Spleen (tissue), 11 donors: ENCODE measurements at regions not wholly inside any gene's neighbourhood (a gene's known extent, or its start where the extent isn't known, plus 50 kb on each side); places are given as distances from the start of the nearest gene placed in this dataset.

Experiments
- DNase-seq: peaks from one replicate; pipeline ENCODE4 v3.0.0-alpha.2; 2020
- H3K27ac ChIP-seq, 8 donors: fragments of 200-600 bp; sonication (generic) in 7 of 8; 1 replicate in 4 of 8; 2 replicates in 4 of 8; pipeline versions ENCODE4 v1.5.0 to v1.8.0; 2016 to 2021; ENCODE audit warnings: inconsistent platforms in 4 of 8, mild to moderate bottlenecking in 4 of 8, moderate library complexity in 1 of 8
- H3K27me3 ChIP-seq, 7 donors: fragments of 200-600 bp; sonication (generic) in 6 of 7; replicated peaks in 1 of 7; 1 replicate in 4 of 7; 2 replicates in 3 of 7; pipeline versions ENCODE4 v1.5.0 to v1.8.0; 2016 to 2021; ENCODE audit warnings: inconsistent platforms in 3 of 7, mild to moderate bottlenecking in 1 of 7
- H3K36me3 ChIP-seq, 6 donors: fragments of 200-600 bp; sonication (generic) in 5 of 6; 1 replicate in 4 of 6; 2 replicates in 2 of 6; pipeline versions ENCODE4 v1.5.0 to v1.8.0; 2016 to 2021; ENCODE audit warnings: inconsistent platforms in 2 of 6
- H3K4me1 ChIP-seq, 6 donors: fragments of 200-600 bp; sonication (generic) in 5 of 6; 1 replicate in 3 of 6; 2 replicates in 3 of 6; pipeline versions ENCODE4 v1.5.0 to v1.8.0; 2016 to 2021; ENCODE audit warnings: inconsistent platforms in 3 of 6
- H3K4me3 ChIP-seq, 8 donors: fragments of 200-600 bp; sonication (generic) in 7 of 8; 1 replicate in 4 of 8; 2 replicates in 4 of 8; pipeline versions ENCODE4 v1.5.0 to v1.8.0; 2016 to 2021; ENCODE audit warnings: inconsistent platforms in 4 of 8, mild to moderate bottlenecking in 4 of 8, moderate library complexity in 2 of 8
- H3K9me3 ChIP-seq, 8 donors: fragments of 200-600 bp; sonication (generic) in 7 of 8; 1 replicate in 4 of 8; 2 replicates in 4 of 8; pipeline versions ENCODE4 v1.5.0 to v1.8.0; 2016 to 2021; ENCODE audit warnings: inconsistent platforms in 4 of 8
- POLR2A ChIP-seq, 3 donors: fragments of 450-650 bp; IDR thresholded peaks; one replicate each; pipeline ENCODE4 v1.5.1; 2017; ENCODE audit warnings: antibody characterized with exemption in 3 of 3, mild to moderate bottlenecking in 1 of 3
- POLR2AphosphoS5 ChIP-seq, 3 donors: sonication (generic); formaldehyde crosslinking; IDR thresholded peaks; one replicate each; pipeline ENCODE4 v1.5.1; 2017; ENCODE audit warnings: antibody characterized with exemption in 3 of 3
- WGBS, 5 donors: extraction: QIAGEN DNeasy Blood & Tissue Kit in 3 of 5; methylation state at CpG; one replicate each; pipeline versions ENCODE4 v1.1.5 to v1.1.7; 2013 to 2018; 5-methylcytosine and 5-hydroxymethylcytosine counted together
- intact Hi-C: fragments of 100-400 bp; cut with DNase I; formaldehyde crosslinking; loops from one replicate; pipeline ENCODE4 v1.15.0; 2023; ENCODE audit warnings: low total_unique reads
- TF ChIP-seq, protein P1 (sequence below), 11 experiments: fragments of 200-600 bp in 7 of 11; fragments of 450-650 bp in 4 of 11; sonication (generic) in 4 of 11; IDR thresholded peaks in 8 of 11; conservative IDR thresholded peaks in 3 of 11; 1 replicate in 7 of 11; 2 replicates in 4 of 11; pipeline versions ENCODE4 v1.4.0 to v1.8.0; 2016 to 2021; ENCODE audit warnings: antibody characterized with exemption in 11 of 11, inconsistent platforms in 4 of 11, mild to moderate bottlenecking in 1 of 11
- donor health status: healthy with polysubstance abuse.
- donor health status: DM: no; HTN: no; CAD: no; lungs with moderate emphysema.
- donor health status: DM: no; HTN: no; CAD: no.
- donor health status: Bipolar disorder and iron deficiency.
- donor health status: healthy.
- donor health status: DM: no; HTN: no; CAD: no.
- donor health status: DM: yes; HTN: yes; CAD: no.

DNA sequence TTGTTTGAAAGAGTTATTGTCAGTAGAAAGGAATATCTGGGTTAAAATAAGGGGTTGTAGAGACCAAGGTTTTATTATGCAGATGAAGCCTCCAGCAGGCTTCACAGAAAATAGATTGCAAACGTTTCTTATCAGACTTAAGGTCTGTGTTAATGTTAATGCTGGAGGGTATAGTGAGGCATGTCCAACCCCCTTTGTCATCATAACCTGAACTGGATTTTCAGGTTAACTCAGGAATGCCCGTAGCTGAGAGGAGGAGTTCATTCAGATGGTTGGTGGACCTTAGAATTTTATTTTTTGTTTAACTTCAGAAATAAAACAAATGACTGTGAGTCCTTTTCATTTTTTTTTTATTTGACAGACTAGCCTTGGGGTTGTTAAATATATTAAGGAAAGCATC is 354.1 kb downstream of the GPM6A start:
- Histone ChIP-seq H3K9me3 (peaks cover 0 to 21% (median 11%) of the 10 kb centered on the region in 8 donors), H3K36me3 (no peaks in the 10 kb centered on the region), H3K4me1 (no peaks in the 10 kb centered on the region), H3K27me3 (no peaks in the 10 kb centered on the region), H3K4me3 (no peak overlapping the region), H3K27ac (no peak overlapping the region)
- intact Hi-C loops = no loop called here
- 63 to 82% (median 74%) methylated on average over 2 of the region's 2 CpGs for whole genome bisulfite sequencing, 5 donors
- no peak for DNase-seq
- TF ChIP-seq POLR2AphosphoS5 (IDR thresholded peaks at IDR 0.05) (no peak), POLR2A (IDR thresholded peaks at IDR 0.05) (no peak)
- TF ChIP-seq, protein P1, sequence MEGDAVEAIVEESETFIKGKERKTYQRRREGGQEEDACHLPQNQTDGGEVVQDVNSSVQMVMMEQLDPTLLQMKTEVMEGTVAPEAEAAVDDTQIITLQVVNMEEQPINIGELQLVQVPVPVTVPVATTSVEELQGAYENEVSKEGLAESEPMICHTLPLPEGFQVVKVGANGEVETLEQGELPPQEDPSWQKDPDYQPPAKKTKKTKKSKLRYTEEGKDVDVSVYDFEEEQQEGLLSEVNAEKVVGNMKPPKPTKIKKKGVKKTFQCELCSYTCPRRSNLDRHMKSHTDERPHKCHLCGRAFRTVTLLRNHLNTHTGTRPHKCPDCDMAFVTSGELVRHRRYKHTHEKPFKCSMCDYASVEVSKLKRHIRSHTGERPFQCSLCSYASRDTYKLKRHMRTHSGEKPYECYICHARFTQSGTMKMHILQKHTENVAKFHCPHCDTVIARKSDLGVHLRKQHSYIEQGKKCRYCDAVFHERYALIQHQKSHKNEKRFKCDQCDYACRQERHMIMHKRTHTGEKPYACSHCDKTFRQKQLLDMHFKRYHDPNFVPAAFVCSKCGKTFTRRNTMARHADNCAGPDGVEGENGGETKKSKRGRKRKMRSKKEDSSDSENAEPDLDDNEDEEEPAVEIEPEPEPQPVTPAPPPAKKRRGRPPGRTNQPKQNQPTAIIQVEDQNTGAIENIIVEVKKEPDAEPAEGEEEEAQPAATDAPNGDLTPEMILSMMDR (IDR thresholded peaks at IDR 0.05 in 8 of 11, conservative IDR thresholded peaks at IDR 0.05 in 3 of 11) = no peak

DNA sequence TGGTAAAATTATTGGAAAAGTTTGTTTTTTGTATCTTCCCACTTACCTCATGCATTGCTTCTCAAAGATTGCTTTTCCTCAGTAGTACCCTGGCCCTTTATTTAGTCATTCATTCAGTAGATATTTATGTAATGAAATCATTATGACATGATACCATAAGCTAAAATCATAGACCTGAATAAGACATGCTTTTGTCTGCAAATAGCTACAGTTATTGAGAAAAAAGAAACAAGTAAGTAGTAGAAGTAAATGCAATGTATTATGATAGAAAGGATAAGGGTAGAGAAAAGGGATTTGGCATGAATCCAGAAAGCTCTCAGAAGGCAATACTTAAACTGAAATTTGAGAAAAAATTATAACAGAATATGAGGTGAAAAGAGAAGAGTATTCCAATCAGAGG is 352.5 kb downstream of the GPM6A start:
- no peak for DNase-seq
- H3K27me3 ChIP-seq = no peaks in the 10 kb centered on the region
- no peak overlapping the region for H3K4me3 ChIP-seq
- peaks cover 0 to 21% (median 11%) of the 10 kb centered on the region in 8 donors for H3K9me3 ChIP-seq
- intact Hi-C loops = no loop called here
- TF ChIP-seq, protein P1 (IDR thresholded peaks at IDR 0.05 in 8 of 11, conservative IDR thresholded peaks at IDR 0.05 in 3 of 11) = no peak
- TF ChIP-seq POLR2AphosphoS5 (IDR thresholded peaks at IDR 0.05) = no peak
- no peak for TF ChIP-seq POLR2A (IDR thresholded peaks at IDR 0.05)
- no peaks in the 10 kb centered on the region for H3K4me1 ChIP-seq
- no peak overlapping the region for H3K27ac ChIP-seq
- H3K36me3 ChIP-seq = no peaks in the 10 kb centered on the region

DNA sequence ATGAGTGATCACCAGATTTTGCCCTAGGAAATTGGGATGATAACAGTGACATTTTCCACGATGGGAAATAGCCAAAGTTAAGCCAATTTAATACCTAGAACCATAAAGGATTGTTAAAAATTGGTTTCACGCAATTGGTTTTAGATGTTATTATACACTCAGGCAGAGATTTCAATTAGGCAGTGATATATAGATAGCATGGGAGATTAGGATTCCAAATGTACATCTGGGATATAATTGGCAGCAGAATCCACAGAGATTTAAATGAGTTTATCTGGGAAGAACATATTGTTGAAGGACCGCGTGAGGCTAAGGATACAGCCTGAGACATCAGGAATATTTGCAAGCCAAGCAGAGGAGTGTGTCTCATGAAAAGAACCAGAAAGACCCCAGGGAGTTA is 351.6 kb downstream of the GPM6A start:
- H3K4me1 ChIP-seq = no peaks in the 10 kb centered on the region
- no peak overlapping the region for H3K4me3 ChIP-seq
- peaks cover 0 to 14% (median 4%) of the 10 kb centered on the region in 8 donors for H3K9me3 ChIP-seq
- TF ChIP-seq, protein P1 (IDR thresholded peaks at IDR 0.05 in 8 of 11, conservative IDR thresholded peaks at IDR 0.05 in 3 of 11) = no peak
- TF ChIP-seq POLR2A (IDR thresholded peaks at IDR 0.05) = no peak
- no peak for TF ChIP-seq POLR2AphosphoS5 (IDR thresholded peaks at IDR 0.05)
- no peak for DNase-seq
- H3K27me3 ChIP-seq = no peaks in the 10 kb centered on the region
- 81 to 91% (median 89%) methylated on average over 4 of the region's 4 CpGs for WGBS, 5 donors
- H3K36me3 ChIP-seq = no peaks in the 10 kb centered on the region
- no peak overlapping the region for H3K27ac ChIP-seq
- intact Hi-C loops = no loop called here

DNA sequence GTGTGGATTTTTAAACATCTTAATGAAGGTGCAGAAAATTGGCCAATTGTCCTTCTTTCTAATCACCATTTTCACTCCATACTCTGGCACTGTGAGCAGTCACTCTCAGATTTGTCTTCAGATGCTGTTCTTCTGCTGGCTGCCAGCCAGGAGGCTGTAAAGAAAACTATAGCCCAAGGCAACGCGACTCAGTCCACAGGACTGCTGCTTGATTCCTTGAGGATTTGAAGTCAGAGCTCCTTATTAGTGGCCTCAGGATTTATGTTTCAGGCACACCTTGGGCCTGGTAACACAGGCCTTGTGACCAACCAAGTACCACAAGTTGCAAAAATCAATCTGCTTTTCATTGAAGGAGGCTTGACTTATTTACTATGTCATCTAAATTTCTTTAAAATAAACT is 342.6 kb downstream of the GPM6A start:
- H3K27me3 ChIP-seq = no peaks in the 10 kb centered on the region
- no peak for DNase-seq
- H3K4me3 ChIP-seq = no peak overlapping the region
- H3K27ac ChIP-seq = no peak overlapping the region
- peaks cover 0 to 13% (median 2%) of the 10 kb centered on the region in 8 donors for H3K9me3 ChIP-seq
- 77 to 87% (median 78%) methylated on average over 2 of the region's 2 CpGs for WGBS, 5 donors
- H3K36me3 ChIP-seq = no peaks in the 10 kb centered on the region
- no peak for TF ChIP-seq POLR2A (IDR thresholded peaks at IDR 0.05)
- TF ChIP-seq POLR2AphosphoS5 (IDR thresholded peaks at IDR 0.05) = no peak
- TF ChIP-seq, protein P1 (IDR thresholded peaks at IDR 0.05 in 8 of 11, conservative IDR thresholded peaks at IDR 0.05 in 3 of 11) = no peak
- intact Hi-C loops = no loop called here
- no peaks in the 10 kb centered on the region for H3K4me1 ChIP-seq
